SU-DHL-6 (cell line): ENCODE measurements at regions not wholly inside any gene's neighbourhood (a gene's known extent, or its start where the extent isn't known, plus 50 kb on each side); places are given as distances from the start of the nearest gene placed in this dataset.

Experiments
- H2AFZ ChIP-seq: fragments of 200-600 bp; sonication (generic); 2 replicates; pipeline ENCODE4 v1.6.1; 2014; ENCODE audit warnings: low read depth, mild to moderate bottlenecking, moderate library complexity, mixed read lengths, antibody characterized with exemption, low read length; ENCODE audit not compliant: severe bottlenecking
- H3F3A ChIP-seq: fragments of 200-600 bp; shearing (Covaris generic); 2 replicates; pipeline ENCODE4 v1.6.0; 2016; ENCODE audit warnings: antibody characterized with exemption, mild to moderate bottlenecking; ENCODE audit not compliant: insufficient read depth
- H3K27ac ChIP-seq: fragments of 200-600 bp; sonication (generic); 2 replicates; pipeline ENCODE4 v1.5.1; 2016; ENCODE audit warnings: low read depth, mild to moderate bottlenecking, low read length, moderate library complexity, mixed read lengths
- H3K27me3 ChIP-seq: fragments of 200-600 bp; sonication (generic), shearing (Covaris generic); 2 replicates; pipeline ENCODE4 v1.6.0; 2014; ENCODE audit warnings: mild to moderate bottlenecking, low read length
- H3K36me3 ChIP-seq: fragments of 200-600 bp; sonication (generic); 2 replicates; pipeline ENCODE4 v1.6.1; 2014; ENCODE audit warnings: mild to moderate bottlenecking, low read length, mixed read lengths
- H3K4me2 ChIP-seq: fragments of 300-600, 200-600 bp; shearing (Covaris generic), sonication (generic); 2 replicates; pipeline ENCODE4 v1.6.0; 2014; ENCODE audit warnings: low read length, low read depth, mild to moderate bottlenecking; ENCODE audit not compliant: poor library complexity, severe bottlenecking
- H3K4me3 ChIP-seq: fragments of 200-600 bp; sonication (generic); 2 replicates; pipeline ENCODE4 v1.5.1; 2014; ENCODE audit warnings: antibody characterized with exemption, low read length, mild to moderate bottlenecking, mixed read lengths; ENCODE audit not compliant: insufficient read depth, poor library complexity, severe bottlenecking
- H3K79me2 ChIP-seq: fragments of 200-600 bp; sonication (generic); 2 replicates; pipeline ENCODE4 v1.6.1; 2014; ENCODE audit warnings: mild to moderate bottlenecking, low read length, moderate library complexity; ENCODE audit not compliant: insufficient read depth
- H3K9ac ChIP-seq: fragments of 200-600 bp; sonication (generic); 2 replicates; pipeline ENCODE4 v1.7.0; 2014; ENCODE audit warnings: mild to moderate bottlenecking, low read length
- H3K9me2 ChIP-seq: fragments of 200-600 bp; sonication (generic); replicated peaks from 2 replicates; pipeline ENCODE4 v1.6.1; 2014; ENCODE audit warnings: low read length; ENCODE audit not compliant: insufficient read depth
- H3K9me3 ChIP-seq: fragments of 200-600 bp; sonication (generic); 2 replicates; pipeline ENCODE4 v1.6.1; 2014; ENCODE audit warnings: low read length, mixed read lengths; ENCODE audit not compliant: insufficient read depth
- H4K20me1 ChIP-seq: fragments of 200-600 bp; sonication (generic); 2 replicates; pipeline ENCODE4 v1.6.1; 2014; ENCODE audit warnings: low read depth, mild to moderate bottlenecking, antibody characterized with exemption, low read length, moderate library complexity, mixed read lengths
- EZH2phosphoT487 ChIP-seq: fragments of 200-600 bp; sonication (generic), shearing (Covaris generic); conservative IDR thresholded peaks from 2 replicates; pipeline ENCODE4 v1.6.1; 2018; ENCODE audit warnings: mild to moderate bottlenecking, antibody characterized with exemption, low read length, moderate library complexity, mixed read lengths
- TF ChIP-seq, protein P1 (sequence below): fragments of 200-600 bp; sonication (generic); IDR thresholded peaks from one replicate; pipeline ENCODE4 v1.5.1; 2017; ENCODE audit warnings: antibody characterized with exemption, mild to moderate bottlenecking, low read length, moderate library complexity; ENCODE audit not compliant: insufficient read depth, poor library complexity, severe bottlenecking

DNA sequence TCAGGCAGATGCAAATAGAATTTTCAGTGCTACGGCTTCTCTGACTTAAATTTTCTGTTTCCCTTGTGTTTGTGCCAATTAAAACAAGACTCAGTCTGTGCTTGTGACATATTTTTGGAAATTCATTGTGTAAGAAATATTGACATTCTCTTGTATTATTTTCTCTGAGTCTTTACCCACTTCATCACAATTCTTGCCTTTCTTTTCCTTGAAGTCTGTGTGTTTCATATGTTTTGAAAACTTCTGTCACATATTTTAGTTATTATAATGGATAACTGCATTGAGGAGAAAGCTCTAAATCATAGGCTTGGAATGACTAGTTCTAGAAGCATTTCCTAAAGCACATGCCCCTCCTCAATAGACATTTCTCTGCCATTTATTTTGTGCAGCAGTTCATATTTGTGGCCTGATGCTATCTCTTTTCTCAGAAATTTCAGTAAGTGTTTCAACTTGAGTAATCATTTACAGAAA is 206.6 kb downstream of the PALM2AKAP2 start:
- Histone ChIP-seq H3K4me3 (no peak overlapping the region), H3K9me2 (no peaks in the 10 kb centered on the region), H4K20me1 (no peaks in the 10 kb centered on the region), H3K36me3 (no peaks in the 10 kb centered on the region), H3K9me3 (peaks cover 4% of the 10 kb centered on the region; the same call in 1 of the 2 replicates), H3K27me3 (no peaks in the 10 kb centered on the region), H3K79me2 (no peaks in the 10 kb centered on the region), H3K9ac (no peak overlapping the region), H3K4me2 (no peak overlapping the region), H2AFZ (no peak overlapping the region), H3F3A (no peaks in the 10 kb centered on the region), H3K27ac (no peak overlapping the region)
- no peak for TF ChIP-seq EZH2phosphoT487
- TF ChIP-seq, protein P1, sequence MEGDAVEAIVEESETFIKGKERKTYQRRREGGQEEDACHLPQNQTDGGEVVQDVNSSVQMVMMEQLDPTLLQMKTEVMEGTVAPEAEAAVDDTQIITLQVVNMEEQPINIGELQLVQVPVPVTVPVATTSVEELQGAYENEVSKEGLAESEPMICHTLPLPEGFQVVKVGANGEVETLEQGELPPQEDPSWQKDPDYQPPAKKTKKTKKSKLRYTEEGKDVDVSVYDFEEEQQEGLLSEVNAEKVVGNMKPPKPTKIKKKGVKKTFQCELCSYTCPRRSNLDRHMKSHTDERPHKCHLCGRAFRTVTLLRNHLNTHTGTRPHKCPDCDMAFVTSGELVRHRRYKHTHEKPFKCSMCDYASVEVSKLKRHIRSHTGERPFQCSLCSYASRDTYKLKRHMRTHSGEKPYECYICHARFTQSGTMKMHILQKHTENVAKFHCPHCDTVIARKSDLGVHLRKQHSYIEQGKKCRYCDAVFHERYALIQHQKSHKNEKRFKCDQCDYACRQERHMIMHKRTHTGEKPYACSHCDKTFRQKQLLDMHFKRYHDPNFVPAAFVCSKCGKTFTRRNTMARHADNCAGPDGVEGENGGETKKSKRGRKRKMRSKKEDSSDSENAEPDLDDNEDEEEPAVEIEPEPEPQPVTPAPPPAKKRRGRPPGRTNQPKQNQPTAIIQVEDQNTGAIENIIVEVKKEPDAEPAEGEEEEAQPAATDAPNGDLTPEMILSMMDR = no peak

DNA sequence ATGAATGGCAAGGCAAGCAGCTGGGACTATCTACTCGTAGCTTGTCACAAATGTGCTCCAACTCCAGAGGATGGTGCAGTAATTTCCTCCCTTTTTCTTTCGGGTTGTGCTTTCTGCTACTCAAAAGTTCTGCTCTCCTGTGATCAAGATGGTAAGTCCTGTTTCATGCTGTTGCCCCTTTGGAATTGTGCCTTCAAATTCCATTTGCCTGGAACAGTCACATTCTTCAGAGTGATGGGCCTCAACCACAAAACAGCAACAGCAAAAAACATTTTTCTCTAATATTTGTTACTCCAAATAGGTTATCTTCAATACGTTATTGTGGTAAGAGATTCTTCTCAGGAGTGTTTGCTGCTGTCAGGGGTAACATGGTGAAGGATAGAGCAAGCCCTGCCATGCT is 209.3 kb downstream of the PALM2AKAP2 start:
- Histone ChIP-seq H3K9me2 (no peaks in the 10 kb centered on the region), H3K36me3 (no peaks in the 10 kb centered on the region), H3K27me3 (no peaks in the 10 kb centered on the region), H3K4me2 (no peak overlapping the region), H3K4me3 (no peak overlapping the region), H3F3A (no peaks in the 10 kb centered on the region), H3K9ac (no peak overlapping the region), H4K20me1 (no peaks in the 10 kb centered on the region), H3K79me2 (no peaks in the 10 kb centered on the region), H2AFZ (no peak overlapping the region), H3K27ac (no peak overlapping the region), H3K9me3 (peaks cover 4% of the 10 kb centered on the region; the same call in 1 of the 2 replicates)
- no peak for TF ChIP-seq EZH2phosphoT487
- TF ChIP-seq, protein P1 = no peak

DNA sequence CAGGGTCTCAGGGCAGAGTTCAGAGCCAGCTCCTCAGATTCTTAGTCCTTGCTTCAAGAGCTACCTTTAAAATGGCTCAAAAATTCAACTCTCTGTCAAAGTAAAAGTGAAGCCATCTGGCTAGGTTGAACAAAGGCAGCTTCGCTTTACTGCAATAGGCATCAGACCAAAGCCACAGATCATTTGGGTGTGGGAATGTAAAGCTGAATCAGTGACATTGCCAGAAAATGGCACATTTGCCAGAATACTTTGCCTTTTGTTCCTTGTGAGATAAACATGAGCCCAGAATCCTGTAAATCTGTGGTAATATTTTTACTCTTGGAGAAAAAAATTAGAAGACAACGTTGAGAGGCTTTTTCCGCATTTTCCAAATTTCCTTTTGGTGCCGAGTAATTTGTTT is 210.5 kb downstream of the PALM2AKAP2 start:
- Histone ChIP-seq H3K9me3 (peaks cover 9% of the 10 kb centered on the region; the same call in 1 of the 2 replicates), H3K27me3 (no peaks in the 10 kb centered on the region)

More for the DNA sequence above, 210.5 kb downstream of the PALM2AKAP2 start:
- Histone ChIP-seq H2AFZ (no peak overlapping the region), H3K27ac (no peak overlapping the region), H3K9ac (no peak overlapping the region), H4K20me1 (no peaks in the 10 kb centered on the region), H3K9me2 (no peaks in the 10 kb centered on the region), H3K79me2 (no peaks in the 10 kb centered on the region), H3K4me3 (no peak overlapping the region), H3K4me2 (no peak overlapping the region), H3F3A (no peaks in the 10 kb centered on the region), H3K36me3 (no peaks in the 10 kb centered on the region)
- TF ChIP-seq, protein P1 = no peak
- no peak for TF ChIP-seq EZH2phosphoT487
